ENCODE measurements at regions not wholly inside any gene's neighbourhood (a gene's known extent, or its start where the extent isn't known, plus 50 kb on each side); places are given as distances from the start of the nearest gene placed in this dataset.

GRCh38 chr9:121572581-121572980, 72.9 kb upstream of the GGTA1 start:
- no peak for DNase-seq

GRCh38 chr9:121573717-121574485, 74.3 kb upstream of the GGTA1 start:
- DNase-seq: no peak

GRCh38 chr9:121574774-121575519, 75.3 kb upstream of the GGTA1 start:
- no peak for DNase-seq

- DNase-seq: no peak
These were observed 75.0 kb upstream of the DAB2IP start for GRCh38 chr9:121576281-121577075.

- no peak for DNase-seq
These were observed 74.3 kb upstream of the DAB2IP start for GRCh38 chr9:121577166-121577565.

GRCh38 chr9:121577572-121577971, 73.9 kb upstream of the DAB2IP start:
- DNase-seq: no peak

DNA sequence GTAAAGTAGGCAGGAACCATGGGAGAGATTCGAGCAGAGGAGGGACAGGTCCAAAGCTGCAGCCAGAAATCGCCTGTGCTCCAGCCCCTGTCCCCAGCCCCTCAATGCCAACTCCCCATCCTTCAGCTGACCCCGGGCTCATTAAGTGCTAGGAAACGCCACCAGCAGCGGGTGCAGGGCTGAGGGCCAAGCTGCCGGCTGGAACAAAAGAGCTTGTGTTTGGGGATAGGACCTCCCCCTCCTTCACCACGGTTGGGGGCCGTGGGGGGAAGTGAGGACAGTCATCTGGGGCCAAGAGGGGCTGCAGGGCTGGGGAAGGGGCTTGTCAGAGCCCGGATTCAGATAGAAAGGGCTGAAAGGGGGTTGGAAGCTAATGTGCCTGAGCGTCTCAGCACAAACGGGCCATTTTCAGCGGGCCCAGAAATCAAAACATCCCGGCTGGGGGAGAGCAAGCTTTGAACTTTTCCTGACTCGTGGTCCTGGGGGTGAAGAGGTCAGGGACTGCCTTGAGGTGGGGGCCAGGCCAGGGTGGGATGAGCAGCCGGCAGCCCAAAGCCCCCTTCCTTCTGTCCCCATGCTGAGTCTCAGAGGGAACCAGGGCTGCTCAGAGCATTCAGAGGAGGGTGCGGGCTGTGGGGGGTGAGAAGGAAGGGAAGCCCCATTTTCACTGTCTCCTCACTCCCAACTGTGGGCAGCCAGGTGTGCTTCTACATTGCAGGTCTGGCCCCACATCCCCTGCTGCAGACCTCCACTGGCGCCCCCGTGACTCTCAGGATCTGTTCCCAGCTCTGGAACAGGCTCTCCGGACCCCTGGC, 69.4 kb upstream of the DAB2IP start:
- no peak for DNase-seq

GRCh38 chr9:121582641-121583040, 68.8 kb upstream of the DAB2IP start:
- DNase-seq: no peak

GRCh38 chr9:121584421-121584820, 67.0 kb upstream of the DAB2IP start:
- no peak for DNase-seq

DNA sequence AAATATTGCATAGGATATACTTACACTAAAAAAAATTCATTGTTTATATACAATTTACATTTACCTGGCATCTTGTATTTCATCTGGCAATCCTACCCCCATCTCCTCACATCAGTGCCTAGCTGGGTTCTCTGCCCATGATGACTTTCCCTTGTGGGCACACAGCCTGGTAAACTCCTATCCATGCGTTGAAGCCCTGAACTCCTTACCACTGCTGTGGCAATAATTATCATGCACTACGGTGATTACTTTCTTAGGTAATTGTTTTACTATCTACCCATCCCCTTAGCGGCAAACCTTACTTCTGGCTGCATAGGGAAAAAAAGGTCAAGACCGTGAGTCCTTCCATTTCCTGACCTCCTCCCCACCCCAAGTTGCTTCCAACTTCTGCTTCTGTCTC, 63.6 kb upstream of the DAB2IP start:
- DNase-seq: no peak

GRCh38 chr9:121589986-121590385, 61.4 kb upstream of the DAB2IP start:
- no peak for DNase-seq

GRCh38 chr9:121592265-121592664, 59.2 kb upstream of the DAB2IP start:
- DNase-seq: no peak

DNA sequence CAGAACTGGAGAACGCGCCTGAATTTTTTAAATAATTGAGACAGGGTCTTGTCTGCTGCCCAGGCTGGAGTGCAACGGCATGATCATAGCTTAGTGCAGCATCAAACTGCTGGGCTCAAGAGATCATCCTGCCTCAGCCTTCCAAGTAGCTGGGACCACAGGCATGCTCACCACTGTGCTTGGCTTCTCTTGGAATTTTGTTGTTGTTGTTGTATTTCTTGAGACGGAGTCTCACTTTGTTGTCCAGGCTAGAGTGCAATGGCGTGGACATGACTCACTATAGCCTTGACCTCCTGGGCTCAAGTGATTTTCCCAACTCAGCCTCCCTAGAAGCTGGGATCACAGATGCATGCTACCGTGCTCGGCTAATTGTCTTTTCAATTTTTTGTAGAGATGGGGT, 58.4 kb upstream of the DAB2IP start:
- DNase-seq: no peak

DNA sequence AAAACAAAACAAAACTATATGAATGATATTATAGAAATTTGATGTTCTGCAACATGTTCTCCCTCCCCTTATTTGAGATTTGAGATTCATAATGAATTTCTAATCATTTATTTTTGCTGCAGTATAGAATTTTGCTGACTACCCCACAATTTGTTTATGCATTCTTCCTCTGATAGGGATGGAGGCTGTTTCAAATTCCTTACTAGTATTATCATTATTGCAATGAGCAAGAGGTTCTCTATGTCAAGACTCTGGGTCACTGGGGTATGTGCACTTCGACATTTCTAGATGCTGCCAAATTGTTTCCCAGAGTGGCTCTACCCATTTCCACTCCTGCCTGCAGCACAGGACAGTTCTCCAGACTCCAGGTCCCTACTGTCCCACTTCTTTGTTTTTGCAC, 54.9 kb upstream of the DAB2IP start:
- DNase-seq: no peak

DNA sequence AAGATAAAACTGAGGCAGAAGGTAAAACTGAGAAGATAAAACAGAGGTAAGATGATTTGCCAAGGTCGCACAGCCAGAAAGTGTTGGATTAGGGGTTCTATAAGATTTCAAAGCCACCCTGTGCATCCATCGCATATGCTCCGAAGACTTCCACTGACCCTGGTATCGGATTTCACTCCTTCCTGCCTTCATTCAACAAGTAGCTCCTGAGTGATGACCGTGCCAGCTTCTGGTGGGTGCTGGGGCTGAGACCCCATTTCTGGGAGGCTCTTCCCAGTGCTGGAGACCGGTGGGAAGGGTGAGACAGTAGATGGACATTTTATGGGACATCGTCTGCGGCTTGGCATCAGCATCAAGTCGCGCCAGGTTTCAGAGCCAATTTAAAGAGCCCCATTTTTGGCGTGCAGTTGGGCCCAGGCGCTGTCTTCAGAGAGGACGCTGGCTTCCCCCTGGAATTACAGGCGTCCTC, 53.7 kb upstream of the DAB2IP start:
- no peak for DNase-seq

DNA sequence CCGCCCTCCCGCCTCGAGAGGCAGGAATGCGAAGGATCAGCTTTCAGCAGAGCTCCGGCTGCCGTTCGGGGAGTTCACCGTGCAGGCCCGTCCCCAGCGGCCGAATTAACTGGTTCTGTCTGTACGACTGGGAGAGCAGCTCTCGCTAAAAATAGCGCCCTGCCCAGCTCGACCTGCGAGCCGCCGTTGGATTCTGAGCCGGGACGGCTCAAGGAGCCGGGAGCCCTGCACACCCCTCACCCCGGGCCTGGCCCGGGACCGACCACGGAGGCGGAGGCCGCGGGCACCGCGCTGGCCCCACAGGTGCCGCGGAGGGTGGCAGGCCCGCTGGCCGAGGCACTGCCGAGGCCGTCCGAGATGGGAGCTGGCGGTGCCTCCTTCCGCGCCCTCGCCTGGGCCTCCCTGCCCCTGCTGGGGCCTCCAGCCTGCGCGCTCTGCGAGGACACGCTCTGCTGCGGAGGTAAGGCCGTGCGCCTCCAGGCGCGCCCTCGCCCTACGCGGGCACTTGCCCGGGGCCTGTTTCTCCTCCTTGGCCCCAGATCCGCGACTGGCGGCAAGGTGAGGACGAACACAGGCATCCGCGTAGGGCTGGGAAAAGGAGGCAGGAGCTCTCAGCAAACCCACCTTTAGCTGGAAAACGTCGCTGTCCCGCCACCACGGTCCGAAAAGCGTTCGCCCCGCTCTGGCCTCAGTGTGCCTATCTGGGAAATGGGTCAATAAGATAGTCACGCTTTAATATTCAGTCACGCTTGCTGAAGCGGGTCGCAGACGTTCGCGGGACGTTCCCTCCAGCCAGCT, 53.1 kb upstream of the DAB2IP start:
- DNase-seq: peak; percentile 43

GRCh38 chr9:121598965-121599871, 52.2 kb upstream of the DAB2IP start:
- DNase-seq: no peak

DNA sequence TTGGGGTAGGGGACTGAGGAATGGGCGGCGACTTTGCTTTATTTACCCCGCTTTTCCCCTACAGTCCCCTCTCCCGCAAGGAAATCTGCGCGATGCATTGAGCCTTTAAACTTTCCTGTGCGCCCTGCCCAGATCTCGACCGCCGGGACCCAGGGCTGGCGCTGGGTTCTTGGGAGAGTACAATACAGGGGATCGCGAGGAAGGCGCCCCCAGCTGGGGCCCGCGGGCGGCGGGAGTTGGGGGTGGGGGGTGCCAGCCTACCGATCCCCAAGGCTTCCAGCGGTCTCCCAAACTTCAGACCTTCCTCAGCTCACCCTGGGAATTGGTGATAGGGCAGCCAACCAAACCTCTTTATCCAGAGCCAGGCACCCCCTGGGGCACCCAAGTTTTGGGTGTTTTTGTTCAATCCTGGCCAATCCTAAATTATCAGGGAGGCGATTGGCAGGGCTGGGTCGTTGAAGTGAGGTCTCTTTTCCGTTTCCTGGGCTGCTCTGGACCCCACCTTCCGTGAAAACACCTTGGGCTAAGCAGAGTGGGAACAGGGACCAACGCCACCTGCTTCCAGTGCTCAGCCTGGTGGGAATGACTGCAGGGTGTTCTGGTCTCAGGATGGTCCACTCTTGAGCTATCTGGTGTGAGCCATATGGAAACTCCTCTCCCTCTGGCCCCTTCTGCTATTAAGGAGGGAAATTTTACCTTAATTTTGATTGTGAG, 51.4 kb upstream of the DAB2IP start:
- no peak for DNase-seq

DNA sequence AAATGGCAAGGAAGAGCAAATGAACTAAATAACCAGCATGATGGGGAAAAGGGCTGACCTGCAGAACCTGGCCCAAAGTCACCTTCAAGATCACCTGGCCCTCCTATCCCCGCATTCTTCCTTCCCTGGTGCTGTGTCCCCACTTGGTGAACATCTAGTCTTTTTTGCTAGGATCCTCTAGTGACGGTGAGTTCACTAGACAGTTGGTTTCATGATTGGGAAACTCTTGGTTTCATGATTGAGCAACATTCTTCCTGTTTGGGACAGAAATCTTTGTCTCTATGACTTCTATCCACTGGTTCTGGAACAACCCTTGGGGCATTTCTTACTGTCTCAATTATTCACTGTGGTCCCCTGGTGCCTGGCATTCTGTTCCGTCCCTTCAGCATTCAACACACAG, 50.2 kb upstream of the DAB2IP start:
- no peak for DNase-seq

All from NCI-H524 treated with DMSO at 0.1 percent for 48 hours (cell line).